ENCODE measurements at regions not wholly inside any gene's neighbourhood (a gene's known extent, or its start where the extent isn't known, plus 50 kb on each side); places are given as distances from the start of the nearest gene placed in this dataset.

GRCh38 chr16:54510685-54511221 is 224.2 kb upstream of the IRX3 start:
- DNase-seq (ENCODE audit: low spot score) = no peak

- DNase-seq (ENCODE audit: low spot score) = no peak
Observed at GRCh38 chr16:54509456-54509855, 222.9 kb upstream of the IRX3 start.

GRCh38 chr16:54508351-54508750 is 221.8 kb upstream of the IRX3 start:
- no peak for DNase-seq (ENCODE audit: low spot score)

GRCh38 chr16:54506741-54507500 is 220.3 kb upstream of the IRX3 start:
- no peak for DNase-seq (ENCODE audit: low spot score)

- DNase-seq (ENCODE audit: low spot score) = no peak
Observed at GRCh38 chr16:54506214-54506580, 219.6 kb upstream of the IRX3 start.

- DNase-seq (ENCODE audit: low spot score) = no peak
Observed at GRCh38 chr16:54505549-54506213, 219.1 kb upstream of the IRX3 start.

- DNase-seq (ENCODE audit: low spot score) = no peak
Observed at GRCh38 chr16:54504372-54504771, 217.8 kb upstream of the IRX3 start.

- no peak for DNase-seq (ENCODE audit: low spot score)
Observed at GRCh38 chr16:54503856-54504219, 217.3 kb upstream of the IRX3 start.

GRCh38 chr16:54503011-54503855 is 216.6 kb upstream of the IRX3 start:
- DNase-seq (ENCODE audit: low spot score) = no peak

- no peak for DNase-seq (ENCODE audit: low spot score)
Observed at GRCh38 chr16:54501797-54502196, 215.2 kb upstream of the IRX3 start.

GRCh38 chr16:54493594-54493993 is 207.0 kb upstream of the IRX3 start:
- DNase-seq (ENCODE audit: low spot score) = no peak

- DNase-seq (ENCODE audit: low spot score) = no peak
Observed at GRCh38 chr16:54493061-54493460, 206.5 kb upstream of the IRX3 start.

GRCh38 chr16:54490112-54490488 is 203.5 kb upstream of the IRX3 start:
- no peak for DNase-seq (ENCODE audit: low spot score)

GRCh38 chr16:54489225-54490111 is 202.9 kb upstream of the IRX3 start:
- no peak for DNase-seq (ENCODE audit: low spot score)

GRCh38 chr16:54488729-54489128 is 202.1 kb upstream of the IRX3 start:
- DNase-seq (ENCODE audit: low spot score) = no peak

- no peak for DNase-seq (ENCODE audit: low spot score)
Observed at GRCh38 chr16:54487933-54488332, 201.3 kb upstream of the IRX3 start.

- no peak for DNase-seq (ENCODE audit: low spot score)
Observed at GRCh38 chr16:54484700-54485099, 198.1 kb upstream of the IRX3 start.

- no peak for DNase-seq (ENCODE audit: low spot score)
Observed at GRCh38 chr16:54482892-54483574, 196.4 kb upstream of the IRX3 start.

GRCh38 chr16:54480429-54480828 is 193.8 kb upstream of the IRX3 start:
- DNase-seq (ENCODE audit: low spot score) = no peak

GRCh38 chr16:54479546-54479945 is 193.0 kb upstream of the IRX3 start:
- DNase-seq (ENCODE audit: low spot score) = no peak

GRCh38 chr16:54477714-54478113 is 191.1 kb upstream of the IRX3 start:
- DNase-seq (ENCODE audit: low spot score) = no peak
